Activated CD8-positive, alpha-beta T cell treated with anti-CD3 and anti-CD28 coated beads for 36 hours (primary cell): ENCODE measurements at regions not wholly inside any gene's neighbourhood (a gene's known extent, or its start where the extent isn't known, plus 50 kb on each side); places are given as distances from the start of the nearest gene placed in this dataset.

Experiments used
- ATAC-seq: fragments of 200-7000 bp; cut with Tn5 transposase; one replicate; pipeline ENCODE4 v1.10.0; 2021; ENCODE audit warnings: mild to moderate bottlenecking, moderate library complexity
- CTCF ChIA-PET: fragments of 350-600 bp; sonication (Branson Sonifier 250); formaldehyde crosslinking; loops from one replicate; lab custom pipeline; 2021; ENCODE audit warnings: antibody characterized with exemption; lab: Charles Lee
- POLR2A ChIA-PET: fragments of 350-600 bp; sonication (Branson Sonifier 250); formaldehyde crosslinking; loops from one replicate; lab custom pipeline; 2021; ENCODE audit warnings: antibody characterized with exemption; lab: Charles Lee
- DNase-seq: peaks from one replicate; pipeline ENCODE4 v3.0.0-alpha.2; 2020
- H3K27ac Mint-ChIP-seq: one replicate; pipeline ENCODE4 v1.8.0; 2021; ENCODE audit warnings: mild to moderate bottlenecking, mixed read lengths
- H3K27me3 Mint-ChIP-seq: one replicate; pipeline ENCODE4 v1.8.0; 2021; ENCODE audit warnings: mixed read lengths
- H3K36me3 Mint-ChIP-seq: one replicate; pipeline ENCODE4 v1.8.0; 2021; ENCODE audit warnings: low read depth, mixed read lengths
- H3K4me1 Mint-ChIP-seq: one replicate; pipeline ENCODE4 v1.8.0; 2021; ENCODE audit warnings: low read depth, mixed read lengths
- H3K4me3 Mint-ChIP-seq: one replicate; pipeline ENCODE4 v1.8.0; 2021; ENCODE audit warnings: mild to moderate bottlenecking, moderate library complexity, mixed read lengths
- H3K9me3 Mint-ChIP-seq: one replicate; pipeline ENCODE4 v1.8.0; 2021; ENCODE audit warnings: mixed read lengths
- intact Hi-C: fragments of 100-400 bp; cut with micrococcal nuclease; formaldehyde crosslinking; loops from one replicate; pipeline ENCODE4 v1.10.0; 2022
- TF ChIP-seq, protein P1 (sequence below): fragments of 200-600 bp; IDR thresholded peaks from one replicate; pipeline ENCODE4 v1.8.0; 2022; ENCODE audit warnings: antibody characterized with exemption, mild to moderate bottlenecking

DNA sequence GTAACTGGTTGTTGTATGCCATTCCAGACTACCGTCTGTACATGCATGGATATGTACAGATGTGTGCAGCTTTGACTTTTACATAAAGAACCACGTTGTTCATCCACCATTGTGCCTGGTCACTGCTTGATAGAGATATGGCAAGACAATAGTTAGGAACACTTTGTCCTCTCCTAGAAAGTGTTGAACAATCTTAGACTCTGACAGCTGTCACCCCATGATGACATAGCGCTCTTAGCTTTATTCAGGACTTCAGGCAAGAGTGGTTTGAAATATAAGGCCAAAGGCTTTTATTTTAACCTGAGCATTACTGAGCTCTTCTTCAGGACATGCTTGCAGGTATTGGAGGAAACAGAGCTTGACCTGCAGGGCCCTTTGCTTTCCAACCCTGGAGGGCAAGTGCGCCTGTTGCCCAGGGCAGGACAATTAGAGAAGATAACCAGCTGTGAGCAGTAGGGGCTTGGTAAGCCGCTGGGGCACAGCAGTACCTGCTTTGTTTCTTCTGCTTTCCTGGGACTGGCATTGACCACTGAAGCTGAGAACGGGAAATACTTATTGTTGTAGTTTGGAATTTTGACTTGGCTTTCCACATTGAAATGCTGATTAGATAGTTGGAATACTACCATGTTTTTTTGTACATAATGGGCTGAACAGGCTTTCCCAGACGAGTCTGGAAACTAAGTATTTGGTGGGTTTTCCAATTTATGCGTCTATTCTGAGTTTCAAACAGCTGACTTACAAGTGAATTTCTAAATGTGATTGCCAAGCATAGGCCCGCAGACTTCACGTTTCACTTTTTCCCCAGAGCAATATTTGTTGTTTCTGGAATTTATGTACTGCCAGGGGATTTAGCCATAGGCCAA lies 51.1 kb downstream of the GARRE1 start:
- peaks cover 13% of the 10 kb centered on the region for H3K36me3 Mint-ChIP-seq
- ChIA-PET POLR2A (interaction anchor here (0.9 kb wide), 1 partner anchor 46 kb away, joined by 3 read pairs; no protein-coding TSS in a partner anchor), CTCF (interaction anchor here (0.7 to 1.7 kb wide), 3 partner anchors 12 to 41 kb away, joined by 3 to 6 read pairs (median 3); no protein-coding TSS in a partner anchor)
- intact Hi-C loops, result no loop called here
- ATAC-seq (no peak), DNase-seq (no peak)
- TF ChIP-seq, protein P1, sequence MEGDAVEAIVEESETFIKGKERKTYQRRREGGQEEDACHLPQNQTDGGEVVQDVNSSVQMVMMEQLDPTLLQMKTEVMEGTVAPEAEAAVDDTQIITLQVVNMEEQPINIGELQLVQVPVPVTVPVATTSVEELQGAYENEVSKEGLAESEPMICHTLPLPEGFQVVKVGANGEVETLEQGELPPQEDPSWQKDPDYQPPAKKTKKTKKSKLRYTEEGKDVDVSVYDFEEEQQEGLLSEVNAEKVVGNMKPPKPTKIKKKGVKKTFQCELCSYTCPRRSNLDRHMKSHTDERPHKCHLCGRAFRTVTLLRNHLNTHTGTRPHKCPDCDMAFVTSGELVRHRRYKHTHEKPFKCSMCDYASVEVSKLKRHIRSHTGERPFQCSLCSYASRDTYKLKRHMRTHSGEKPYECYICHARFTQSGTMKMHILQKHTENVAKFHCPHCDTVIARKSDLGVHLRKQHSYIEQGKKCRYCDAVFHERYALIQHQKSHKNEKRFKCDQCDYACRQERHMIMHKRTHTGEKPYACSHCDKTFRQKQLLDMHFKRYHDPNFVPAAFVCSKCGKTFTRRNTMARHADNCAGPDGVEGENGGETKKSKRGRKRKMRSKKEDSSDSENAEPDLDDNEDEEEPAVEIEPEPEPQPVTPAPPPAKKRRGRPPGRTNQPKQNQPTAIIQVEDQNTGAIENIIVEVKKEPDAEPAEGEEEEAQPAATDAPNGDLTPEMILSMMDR, result no peak
- H3K4me3 Mint-ChIP-seq, result no peak overlapping the region
- H3K27me3 Mint-ChIP-seq, result no peaks in the 10 kb centered on the region
- H3K27ac Mint-ChIP-seq, result no peak overlapping the region
- no peaks in the 10 kb centered on the region for H3K9me3 Mint-ChIP-seq
- H3K4me1 Mint-ChIP-seq, result peaks cover 27% of the 10 kb centered on the region

DNA sequence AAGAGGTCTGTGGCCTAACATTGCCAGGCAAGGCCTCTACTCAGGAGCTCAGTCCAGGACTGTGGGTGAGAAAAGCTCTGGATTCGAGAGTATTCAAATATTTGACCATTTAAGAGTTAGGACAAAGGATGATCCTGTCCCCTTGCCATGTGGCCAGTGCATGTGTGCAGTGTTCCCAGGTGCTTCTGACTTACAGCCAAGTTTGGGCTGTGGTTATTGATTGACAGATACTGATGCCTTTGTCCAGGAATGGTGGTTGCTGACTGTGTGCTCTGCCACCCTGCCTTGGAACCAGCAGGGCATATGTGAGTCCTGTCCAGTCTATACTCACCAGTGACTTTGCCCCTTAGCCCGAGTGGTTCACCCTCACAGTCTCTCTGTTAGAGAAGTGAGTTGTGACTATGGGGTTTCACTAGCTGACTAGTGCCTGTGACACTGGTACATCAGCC lies 51.9 kb downstream of the GARRE1 start:
- Mint-ChIP-seq H3K4me1 (peaks cover 34% of the 10 kb centered on the region), H3K36me3 (peaks cover 10% of the 10 kb centered on the region), H3K27ac (no peak overlapping the region), H3K9me3 (no peaks in the 10 kb centered on the region), H3K27me3 (no peaks in the 10 kb centered on the region), H3K4me3 (no peak overlapping the region)
- POLR2A ChIA-PET, result no interaction called here
- CTCF ChIA-PET, result interaction anchor here (0.7 to 1.7 kb wide), 2 partner anchors 25 to 40 kb away, joined by 3 to 6 read pairs; no protein-coding TSS in a partner anchor
- DNase-seq (no peak), ATAC-seq (no peak)
- intact Hi-C loops, result no loop called here
- TF ChIP-seq, protein P1, result no peak

DNA sequence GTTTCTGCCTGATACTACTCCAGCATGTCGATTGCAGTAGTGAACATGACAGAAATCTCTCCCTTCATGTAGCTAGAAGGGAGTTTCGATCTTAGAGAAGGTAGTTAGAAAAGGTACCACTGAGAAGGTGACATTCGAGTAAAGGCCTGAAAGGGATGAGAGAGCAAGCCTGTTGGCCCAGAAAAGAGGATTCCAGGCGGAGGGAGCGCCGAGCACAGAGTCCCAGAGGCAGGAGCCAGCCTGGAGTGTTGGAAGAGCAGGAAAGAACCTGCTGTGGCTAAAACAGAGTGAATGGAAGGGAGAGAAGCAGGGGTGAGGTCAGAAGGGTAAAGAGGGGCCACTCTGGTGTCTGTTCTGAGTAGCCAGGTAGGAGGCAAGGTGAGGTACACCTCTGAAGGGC lies 52.5 kb downstream of the GARRE1 start:
- Mint-ChIP-seq H3K9me3 (no peaks in the 10 kb centered on the region), H3K27ac (peak overlapping the region; percentile 23), H3K4me3 (no peak overlapping the region), H3K4me1 (peaks cover 34% of the 10 kb centered on the region), H3K27me3 (no peaks in the 10 kb centered on the region), H3K36me3 (peaks cover 10% of the 10 kb centered on the region)
- no peak for ATAC-seq
- ChIA-PET CTCF (no interaction called here), POLR2A (no interaction called here)
- DNase-seq, result no peak
- TF ChIP-seq, protein P1, result no peak
- intact Hi-C loops, result no loop called here

DNA sequence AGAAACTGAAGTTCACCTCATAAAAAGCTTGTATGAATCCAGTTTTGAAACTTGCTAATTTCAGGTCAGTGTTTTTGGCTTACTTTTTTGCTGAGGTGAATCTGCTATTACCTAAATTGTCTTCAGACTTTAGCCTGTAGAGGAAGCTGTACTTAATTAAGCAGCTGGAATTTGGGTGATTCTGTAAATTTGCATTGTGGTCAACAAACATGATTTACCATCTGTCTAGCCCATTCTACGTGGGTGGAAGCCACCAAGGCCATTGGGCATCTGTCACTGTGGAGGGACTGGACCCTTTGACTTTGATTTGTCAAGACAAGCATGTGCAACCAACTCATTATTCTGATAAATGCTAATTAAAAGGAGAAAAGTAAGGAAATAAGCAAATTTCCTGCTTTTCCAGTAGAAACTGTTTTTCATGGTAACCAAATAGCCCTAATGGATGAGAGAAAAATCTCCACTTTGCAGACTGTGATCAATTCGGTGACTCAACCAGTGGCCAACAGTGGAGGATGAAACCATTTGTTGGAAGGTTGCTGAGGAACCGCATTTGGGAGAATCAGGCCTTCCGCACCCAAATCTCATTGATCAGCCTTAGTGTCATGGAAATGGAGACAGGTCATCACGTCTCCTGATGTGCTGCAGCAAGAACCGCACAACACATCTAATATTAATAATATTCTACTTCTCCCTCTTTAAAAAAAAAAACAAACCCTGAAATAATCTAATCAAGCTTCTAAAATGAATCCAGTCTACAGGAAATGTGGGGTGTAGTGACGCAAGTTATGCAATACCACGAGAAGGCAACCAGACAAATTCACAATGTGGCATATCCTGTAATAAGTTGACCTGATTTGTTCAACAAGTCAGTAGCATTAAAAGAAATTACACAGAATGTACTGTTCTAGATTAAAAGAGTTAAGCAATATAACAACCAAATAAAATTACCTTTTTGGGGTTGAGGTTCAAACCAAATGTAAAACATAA lies 54.3 kb downstream of the GARRE1 start:
- POLR2A ChIA-PET, result interaction anchor here (1.5 kb wide), 1 partner anchor 11 kb away, joined by 3 read pairs; no protein-coding TSS in a partner anchor
- ATAC-seq, result peak; percentile 42
- peaks cover 13% of the 10 kb centered on the region for H3K36me3 Mint-ChIP-seq
- H3K4me3 Mint-ChIP-seq, result no peak overlapping the region
- intact Hi-C loops, result no loop called here
- no peaks in the 10 kb centered on the region for H3K9me3 Mint-ChIP-seq
- H3K27ac Mint-ChIP-seq, result peak overlapping the region; percentile 81
- no peaks in the 10 kb centered on the region for H3K27me3 Mint-ChIP-seq
- DNase-seq, result peak; percentile 31
- CTCF ChIA-PET, result interaction anchor here (1.6 kb wide), 1 partner anchor 38 kb away, joined by 4 read pairs; no protein-coding TSS in a partner anchor
- TF ChIP-seq, protein P1, result no peak
- H3K4me1 Mint-ChIP-seq, result peaks cover 36% of the 10 kb centered on the region
